ENCODE measurements at regions not wholly inside any gene's neighbourhood (a gene's known extent, or its start where the extent isn't known, plus 50 kb on each side); places are given as distances from the start of the nearest gene placed in this dataset.

DNA sequence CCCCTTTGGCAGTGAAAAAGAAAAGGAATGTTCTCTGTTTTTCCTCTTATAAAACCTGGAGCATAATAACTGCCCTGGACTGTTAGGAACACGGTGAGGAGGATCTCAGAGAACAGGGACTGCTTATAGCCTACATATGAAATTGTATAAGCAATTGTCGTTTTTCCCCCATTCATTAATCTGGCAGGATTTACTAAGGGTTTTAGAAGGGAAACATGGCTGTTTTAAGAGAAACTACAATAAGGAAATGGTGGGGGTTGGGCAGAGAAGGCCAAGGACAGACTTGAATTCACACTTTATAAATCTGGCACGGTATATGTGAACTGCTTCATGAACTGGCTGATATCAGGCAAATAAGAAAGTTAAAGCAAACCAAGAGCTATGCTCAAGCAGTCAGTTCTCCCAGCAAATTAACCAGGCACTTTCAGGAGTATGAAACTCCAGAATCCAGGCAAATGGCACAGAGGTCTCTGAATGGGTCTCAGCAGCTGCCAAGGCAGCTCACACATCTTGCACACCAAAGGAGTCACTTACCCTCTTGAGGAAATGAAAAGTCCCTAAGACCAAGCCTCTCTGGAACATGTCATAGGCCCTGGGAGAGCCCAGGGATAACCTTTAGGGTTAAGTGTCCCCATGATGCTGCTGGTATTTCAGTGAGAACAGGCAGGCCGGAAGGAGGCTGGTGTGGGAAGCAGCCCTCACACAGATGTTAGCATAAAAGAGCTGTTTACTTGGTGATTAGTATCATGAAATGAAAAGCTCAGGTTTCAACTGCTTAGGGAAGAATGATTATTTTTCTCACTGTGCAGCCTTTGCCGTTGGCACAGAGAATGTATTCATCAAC is 260.5 kb upstream of the MARCKS start:
- TF ChIP-seq POLR2A (IDR thresholded peaks at IDR 0.05; ENCODE audit: low read length): no peak
- no peak for TF ChIP-seq GATA1 (IDR thresholded peaks at IDR 0.05; ENCODE audit: low read depth, low read length)
